NCI-H748 (cell line): ENCODE measurements at regions not wholly inside any gene's neighbourhood (a gene's known extent, or its start where the extent isn't known, plus 50 kb on each side); places are given as distances from the start of the nearest gene placed in this dataset.

Experiments
- DNase-seq: peaks from one replicate; lab custom pipeline; 2025; ENCODE audit not compliant: unreplicated experiment; lab: John Stamatoyannopoulos, UW

- DNase-seq = no peak
Observed at GRCh38 chr4:161133586-161134276, 1030.1 kb downstream of the FSTL5 start.

DNA sequence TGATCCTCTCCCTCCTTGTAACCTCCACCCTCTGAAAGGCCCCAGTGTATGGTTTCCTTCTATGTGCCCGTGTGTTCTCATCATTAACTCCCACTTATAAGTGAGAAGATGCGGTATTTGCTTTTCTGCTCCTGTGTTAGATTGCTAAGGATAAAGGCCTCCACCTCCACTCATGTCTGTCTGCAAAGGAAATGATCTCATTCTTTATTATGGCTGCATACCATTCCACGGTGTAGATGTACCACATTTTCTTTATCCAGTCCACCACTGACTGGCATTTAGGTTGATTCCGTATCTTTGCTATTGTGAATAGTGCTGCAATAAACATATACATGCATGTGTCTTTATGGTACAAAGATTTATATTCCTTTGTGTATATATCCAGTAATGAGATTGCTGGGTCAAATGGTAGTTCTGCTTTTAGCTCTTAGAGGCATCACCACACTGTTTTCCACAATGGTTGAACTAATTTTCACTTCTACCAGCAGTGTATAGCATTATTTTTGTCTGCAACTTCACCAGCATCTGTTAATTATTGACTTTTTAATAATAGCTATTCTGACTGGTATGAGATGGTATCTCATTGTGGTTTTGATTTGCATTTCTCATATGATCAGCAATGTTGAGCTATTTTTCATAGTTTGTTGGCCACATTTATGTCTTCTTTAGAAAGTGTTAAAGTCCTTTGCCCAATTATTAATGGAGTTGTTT lies 1030.9 kb downstream of the FSTL5 start:
- no peak for DNase-seq

DNA sequence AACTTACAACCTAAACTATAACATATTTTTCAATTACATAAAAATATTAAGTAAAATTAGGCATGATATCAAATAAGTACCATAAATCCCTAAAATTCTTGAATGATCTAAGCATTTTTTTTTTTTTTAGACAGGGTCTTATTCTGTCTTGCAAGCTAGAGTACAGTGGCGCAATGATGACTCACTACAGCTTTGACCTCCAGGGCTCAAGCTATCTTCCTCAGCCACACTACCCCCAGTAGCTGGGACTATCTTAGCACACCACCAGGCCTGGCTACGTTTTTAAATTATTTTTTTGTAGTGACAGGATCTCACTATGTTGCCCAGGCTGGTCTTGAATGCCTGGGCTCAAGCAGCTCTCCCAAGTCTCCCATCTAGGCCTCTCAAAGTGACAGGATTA lies 1042.3 kb downstream of the FSTL5 start:
- no peak for DNase-seq

DNA sequence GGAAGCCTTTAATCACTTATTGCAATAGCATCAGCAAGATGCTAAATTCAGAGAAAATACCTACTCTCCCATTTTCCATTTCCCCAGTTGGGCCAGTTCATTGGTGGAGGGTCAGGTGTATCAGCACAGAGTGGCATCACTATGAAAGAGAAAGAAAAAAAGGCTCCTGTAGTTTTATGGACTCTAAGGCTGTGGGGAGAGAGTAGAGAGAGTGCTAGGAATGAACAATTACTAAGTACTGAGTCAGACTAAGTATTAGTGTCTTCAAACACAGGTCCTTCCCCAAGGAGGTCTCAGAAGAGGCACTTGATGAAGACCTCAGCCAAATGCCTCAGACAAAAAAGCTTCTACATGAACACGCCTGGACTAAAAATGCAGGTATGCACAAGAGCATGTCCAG lies 1061.9 kb downstream of the FSTL5 start:
- no peak for DNase-seq

DNA sequence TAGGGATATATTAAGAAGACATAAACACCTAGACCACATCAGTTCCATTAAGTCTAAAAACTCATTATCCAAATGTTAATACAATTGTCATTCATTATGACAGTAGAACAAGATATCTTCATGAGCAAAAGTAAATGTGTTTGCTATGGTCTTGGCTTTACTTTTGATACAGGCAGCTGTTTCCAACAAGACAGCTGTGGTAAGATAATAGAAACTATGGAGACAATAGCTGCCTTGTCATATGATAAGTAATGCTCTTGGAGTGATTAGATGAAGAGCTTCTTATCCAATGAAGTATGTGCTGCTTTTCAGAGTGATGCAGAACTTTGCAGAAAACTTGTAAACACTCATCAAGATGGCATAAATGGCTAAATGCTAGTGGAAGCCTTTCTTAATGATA lies 1066.0 kb downstream of the FSTL5 start:
- peak; percentile 1 for DNase-seq

- no peak for DNase-seq
Observed at GRCh38 chr4:161061046-161061445, 1102.8 kb downstream of the FSTL5 start.
